ENCODE measurements at regions not wholly inside any gene's neighbourhood (a gene's known extent, or its start where the extent isn't known, plus 50 kb on each side); places are given as distances from the start of the nearest gene placed in this dataset.

DNA sequence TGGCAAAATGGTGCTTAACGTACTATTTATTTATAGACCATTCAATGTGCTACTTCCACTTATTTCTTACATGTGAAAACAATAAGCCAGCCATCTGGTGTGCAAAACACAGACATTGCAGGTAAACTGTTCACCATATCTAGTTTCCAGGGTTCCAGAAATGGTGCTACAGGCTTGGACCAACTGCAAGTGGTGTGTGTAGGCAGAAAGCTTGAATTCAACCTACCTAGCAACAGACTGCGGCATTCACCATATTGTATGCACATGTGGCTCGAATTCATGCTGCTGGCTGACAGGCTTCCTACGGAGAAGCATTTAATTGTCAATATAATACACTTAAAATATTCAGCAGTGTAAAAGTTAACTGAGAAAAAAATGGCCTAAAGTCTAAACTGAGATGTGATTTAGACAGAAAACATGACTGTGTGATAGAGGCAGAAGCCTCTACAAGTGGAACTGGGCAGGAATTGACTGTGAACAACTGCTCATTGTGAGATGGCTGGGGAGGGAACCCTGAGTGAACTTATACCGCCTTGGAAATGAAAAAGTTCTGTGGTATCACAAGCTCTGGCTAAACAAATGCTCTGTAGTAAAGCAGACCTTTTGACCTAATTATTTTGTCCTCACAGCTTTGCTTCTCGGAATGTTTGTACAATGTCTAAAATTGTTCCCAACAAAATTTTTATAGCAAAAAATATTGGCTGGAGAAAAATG lies 434.7 kb downstream of the GRIA2 start:
- DNase-seq = no peak

DNA sequence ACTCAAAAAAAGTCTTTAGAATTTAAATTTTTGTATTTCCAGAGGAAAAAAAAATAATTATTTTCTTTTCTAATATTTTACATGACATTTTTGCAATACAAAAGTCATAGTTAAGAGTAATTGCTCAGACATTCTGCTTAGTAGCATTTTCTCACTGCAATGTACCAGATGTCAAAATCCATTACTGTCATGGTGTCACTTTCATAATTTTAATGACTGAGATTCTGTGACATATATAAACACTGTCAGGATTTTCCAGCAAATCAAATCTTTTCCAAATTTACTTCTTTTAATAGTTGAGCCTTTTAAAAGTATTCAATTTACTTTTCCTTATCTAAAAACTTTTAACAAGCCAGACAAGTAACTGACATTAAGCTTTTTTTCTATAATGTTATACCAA lies 422.7 kb downstream of the GRIA2 start:
- DNase-seq = no peak

GRCh38 chr4:157634057-157634456 lies 413.5 kb downstream of the GRIA2 start:
- DNase-seq = no peak

DNA sequence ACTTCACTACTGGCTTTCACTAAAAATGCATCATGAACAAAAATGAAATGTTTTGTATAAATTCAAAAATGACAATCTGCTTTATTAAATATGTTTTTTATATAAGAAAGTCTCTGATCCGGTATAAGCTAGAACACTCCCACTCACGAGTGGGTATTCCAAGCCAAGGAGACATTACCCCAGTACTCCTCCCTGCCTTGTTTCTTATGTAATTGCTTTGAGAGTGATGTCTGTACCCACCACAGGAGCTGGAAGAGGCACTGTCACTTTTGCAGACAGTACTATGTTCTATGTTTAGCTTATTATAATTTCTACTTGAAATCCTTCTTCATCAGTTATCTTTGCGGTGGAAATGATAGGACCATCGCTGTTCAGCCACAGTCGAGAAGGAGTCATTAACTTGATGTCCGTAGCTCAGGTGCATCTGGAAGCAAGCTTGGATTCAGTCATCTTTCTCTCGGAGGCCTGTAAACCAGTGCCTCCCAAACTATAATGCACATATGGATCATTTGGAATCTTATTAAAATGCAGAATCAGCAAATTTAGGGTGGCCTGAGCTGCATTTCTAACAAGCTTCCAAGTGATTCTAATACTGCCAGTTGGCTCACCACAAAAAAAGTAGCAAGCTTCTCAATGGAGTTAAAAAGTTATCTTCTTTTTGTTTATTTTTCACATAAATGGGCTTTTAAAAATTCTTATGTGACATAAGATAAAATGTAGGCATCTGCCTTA lies 396.4 kb downstream of the GRIA2 start:
- no peak for DNase-seq

DNA sequence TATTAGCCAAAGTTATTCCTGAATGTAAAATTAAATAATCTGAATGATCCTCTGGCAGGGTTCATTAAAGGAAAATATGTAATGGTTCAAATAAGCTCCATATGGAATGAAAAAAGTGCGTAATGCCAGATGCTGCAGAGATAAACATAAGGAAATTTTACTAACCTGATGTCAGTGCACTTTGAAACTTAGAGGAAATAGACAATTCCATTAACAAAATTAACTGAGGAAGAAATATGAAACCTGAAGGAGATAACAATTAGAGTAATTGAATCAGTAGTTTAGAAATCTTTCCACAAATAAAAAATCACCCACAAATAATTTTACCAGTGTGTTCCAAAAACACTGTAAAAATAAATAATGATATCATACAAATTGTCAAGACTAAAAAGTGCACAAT lies 387.5 kb downstream of the GRIA2 start:
- DNase-seq = no peak

- DNase-seq = no peak
Observed at GRCh38 chr4:157600583-157600982, 380.1 kb downstream of the GRIA2 start.

DNA sequence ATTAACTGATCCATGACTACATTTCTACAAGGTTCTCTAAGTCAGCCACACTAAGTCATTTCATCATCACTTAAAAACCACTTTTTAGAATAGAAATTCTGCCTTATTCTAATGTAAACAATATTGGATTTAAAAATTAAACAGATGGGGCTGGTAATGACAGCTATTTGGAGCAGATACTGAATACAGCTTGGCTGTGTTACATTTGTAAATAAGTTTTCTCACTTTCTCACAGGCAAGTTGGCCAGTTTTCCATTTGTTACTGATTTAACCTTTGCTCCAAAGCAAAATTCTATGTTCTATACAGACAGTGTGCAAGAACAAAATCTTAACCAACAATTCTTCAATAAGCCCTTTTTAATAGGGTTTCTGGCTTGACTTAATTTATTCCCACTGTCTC lies 370.7 kb downstream of the GRIA2 start:
- no peak for DNase-seq

- DNase-seq = no peak
Observed at GRCh38 chr4:157590679-157591078, 370.2 kb downstream of the GRIA2 start.

DNA sequence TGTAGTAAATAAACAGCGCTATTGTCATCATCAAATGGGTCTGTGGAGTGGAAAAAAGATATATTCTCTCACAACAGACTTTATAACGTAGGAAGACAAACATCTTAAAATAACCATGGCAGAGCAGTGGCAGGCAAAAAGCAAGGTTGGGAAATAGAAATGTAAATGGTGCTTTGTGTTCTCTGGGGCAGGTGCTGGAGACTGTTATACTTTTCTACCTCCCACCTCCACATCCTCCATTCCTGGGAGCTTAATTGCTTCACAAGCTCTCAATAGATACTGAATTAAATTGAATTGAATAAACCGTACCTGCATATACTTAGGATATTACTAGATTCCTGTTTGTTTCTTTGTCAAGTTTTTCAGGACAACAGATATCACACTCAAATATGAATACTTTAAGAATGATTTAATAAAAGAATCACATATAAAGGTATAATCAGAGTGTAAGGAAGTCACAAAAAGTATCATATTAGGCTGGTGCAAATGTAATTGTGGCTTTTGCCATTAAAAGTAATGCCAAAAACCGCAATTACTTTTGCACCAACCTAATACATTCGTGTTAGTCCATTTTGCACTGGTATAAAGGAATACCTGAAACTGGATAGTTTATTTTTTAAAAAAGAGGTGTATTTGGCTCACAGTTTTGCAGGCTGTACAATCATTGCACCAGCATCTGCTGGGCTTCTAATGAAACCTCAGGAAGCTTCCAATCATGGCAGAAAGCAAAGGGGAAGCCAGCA lies 367.3 kb downstream of the GRIA2 start:
- no peak for DNase-seq

GRCh38 chr4:157582141-157582540 lies 361.6 kb downstream of the GRIA2 start:
- no peak for DNase-seq

GRCh38 chr4:157576671-157577217 lies 356.2 kb downstream of the GRIA2 start:
- no peak for DNase-seq

DNA sequence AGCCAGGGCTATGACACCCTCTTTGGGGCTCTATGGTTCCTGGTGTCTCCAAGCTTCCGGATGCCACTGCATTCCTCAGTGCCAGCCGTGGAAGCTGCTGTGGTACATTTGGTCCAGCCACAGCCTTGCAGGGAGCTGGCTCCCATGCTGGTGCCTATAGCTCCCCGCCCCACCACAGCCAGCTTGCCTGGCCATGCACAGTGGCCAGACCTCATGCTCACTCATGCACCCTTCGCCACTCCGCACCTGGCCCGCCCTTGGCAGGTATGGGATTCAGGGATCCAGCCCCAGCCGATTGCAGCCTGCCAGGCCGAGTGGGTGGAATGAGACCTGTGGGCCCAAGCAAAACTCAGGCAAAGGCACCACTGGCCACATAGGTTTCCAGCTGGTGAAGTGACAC lies 354.8 kb downstream of the GRIA2 start:
- DNase-seq = no peak

DNA sequence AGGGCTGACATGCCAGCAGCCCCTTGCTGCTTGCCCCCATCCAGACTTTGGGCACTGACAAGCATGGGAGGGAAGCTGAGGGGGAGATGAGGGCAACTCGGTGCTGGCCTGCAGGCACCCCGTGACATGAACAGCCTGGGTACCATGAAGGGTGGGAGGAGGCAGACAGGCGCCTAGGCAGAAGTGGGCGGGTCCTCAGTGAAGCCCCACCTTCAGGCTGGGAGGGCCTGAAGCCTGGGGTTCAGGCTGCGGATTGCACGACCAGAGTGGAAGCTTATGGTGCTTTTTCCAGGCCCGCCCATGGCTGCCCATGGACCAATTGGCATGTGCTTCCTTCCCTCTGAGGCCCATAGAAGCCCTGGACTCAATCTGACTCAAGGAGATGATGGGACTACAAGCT lies 354.1 kb downstream of the GRIA2 start:
- no peak for DNase-seq

DNA sequence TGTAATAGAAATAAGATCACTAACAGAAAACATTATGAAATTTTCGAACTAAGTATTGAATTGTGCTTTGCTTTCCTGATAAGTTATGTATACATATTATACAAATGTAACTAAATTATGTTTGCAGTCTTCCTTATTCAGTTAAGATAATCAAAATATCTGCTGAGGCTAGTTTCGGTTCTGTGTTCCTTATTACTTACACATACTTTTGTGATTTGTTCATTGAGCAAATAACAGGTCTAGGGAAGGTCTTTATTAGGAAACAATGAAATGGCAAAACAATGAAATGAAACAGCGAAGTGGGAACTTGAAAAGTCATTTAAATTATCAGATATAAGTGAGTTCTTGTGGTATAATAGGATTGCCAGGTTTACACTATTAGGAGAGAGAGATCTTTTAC lies 352.4 kb downstream of the GRIA2 start:
- no peak for DNase-seq

DNA sequence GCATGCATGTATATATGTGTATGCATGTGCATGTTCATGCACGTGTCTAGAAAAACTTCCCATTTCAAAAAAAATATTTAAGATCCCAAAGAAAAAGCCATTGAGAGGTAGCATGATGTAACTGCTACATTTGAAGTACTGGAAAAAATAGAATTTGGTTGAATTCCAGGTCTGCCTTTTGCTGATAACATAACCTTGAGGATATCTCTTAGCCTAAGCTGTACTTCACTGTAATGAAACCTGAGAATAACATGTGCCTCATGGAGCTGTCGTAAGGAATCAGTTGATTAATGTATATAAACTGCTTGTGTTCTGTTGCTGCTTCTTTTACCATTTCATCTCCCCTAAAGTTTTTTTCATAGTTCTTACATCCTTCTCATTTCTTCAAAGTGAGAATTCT lies 351.8 kb downstream of the GRIA2 start:
- no peak for DNase-seq

- DNase-seq = no peak
Observed at GRCh38 chr4:157564771-157565170, 344.2 kb downstream of the GRIA2 start.

- DNase-seq = no peak
Observed at GRCh38 chr4:157564218-157564617, 343.7 kb downstream of the GRIA2 start.

DNA sequence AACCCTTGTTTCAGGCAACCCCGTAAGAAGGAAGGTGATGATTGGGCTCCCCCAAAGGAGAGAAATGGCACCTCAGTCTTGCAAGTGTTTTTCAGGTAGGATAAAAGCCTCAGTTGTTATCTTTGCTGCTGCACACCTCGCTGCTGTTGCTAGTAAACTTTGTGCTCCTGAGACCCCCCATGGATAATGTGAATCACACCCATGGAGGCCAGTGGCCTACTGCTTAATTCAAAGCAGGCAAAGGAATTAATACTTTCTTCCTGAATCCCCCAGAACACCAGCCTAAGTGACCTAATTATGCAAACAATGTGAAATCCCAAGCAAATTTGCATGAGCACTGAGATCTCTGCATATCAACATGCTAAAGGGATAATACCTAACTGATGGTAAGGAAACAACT lies 337.5 kb downstream of the GRIA2 start:
- DNase-seq = no peak

DNA sequence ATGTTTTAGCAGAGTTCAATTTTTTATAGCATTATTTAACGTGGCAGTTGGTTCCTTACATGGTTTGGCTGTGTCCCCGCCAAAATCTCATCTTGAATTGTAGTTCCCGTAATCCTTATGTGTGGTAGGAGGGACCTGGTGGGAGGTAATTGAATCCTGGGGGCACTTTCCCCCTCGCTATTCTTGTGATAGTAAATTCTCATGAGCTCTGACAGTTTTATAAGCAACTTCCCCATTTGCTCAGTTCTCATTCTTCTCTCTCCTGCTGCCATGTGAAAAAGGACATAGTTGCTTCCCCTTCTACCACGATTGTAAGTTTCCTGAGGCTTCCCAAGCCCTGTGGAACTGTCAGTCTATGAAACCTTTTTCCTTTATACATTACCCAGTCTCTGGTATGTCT lies 329.5 kb downstream of the GRIA2 start:
- no peak for DNase-seq

DNA sequence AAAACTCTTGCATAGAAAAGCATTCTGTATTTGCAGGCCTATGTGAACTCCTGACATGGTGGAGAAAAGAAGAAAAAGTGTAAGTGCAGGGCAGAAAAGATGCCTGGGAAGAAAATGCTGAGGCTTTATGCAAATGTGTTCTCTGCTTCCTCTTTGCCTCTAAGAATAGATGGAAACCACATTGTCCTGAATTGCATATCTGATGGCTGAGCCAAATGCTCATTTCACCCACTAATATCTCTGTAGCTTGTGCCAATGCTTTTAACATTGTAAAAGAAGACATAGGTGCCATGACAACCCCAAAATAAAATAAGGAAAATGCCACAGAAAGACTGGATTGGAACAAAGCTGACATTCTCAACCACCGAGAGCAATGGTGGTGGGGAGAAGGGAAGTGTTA lies 307.4 kb downstream of the GRIA2 start:
- DNase-seq = no peak

DNA sequence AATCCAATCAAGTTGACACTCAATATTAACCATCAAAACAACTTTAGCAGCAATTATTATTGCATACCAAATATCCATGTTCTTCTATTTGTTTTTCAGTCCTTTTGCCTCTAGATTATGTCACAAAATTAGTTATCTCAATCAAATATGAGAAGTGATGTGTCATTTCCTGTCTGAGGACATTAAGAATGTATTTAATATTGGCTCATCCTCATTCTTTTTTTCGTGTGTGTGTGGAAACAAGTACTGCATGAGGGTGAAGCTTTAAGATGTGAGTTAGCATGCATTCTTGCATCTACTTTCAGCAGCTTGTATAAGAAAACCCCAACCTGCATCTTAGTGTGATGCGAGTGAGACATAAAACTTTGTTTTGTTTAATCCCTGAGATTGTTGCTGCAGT lies 301.4 kb downstream of the GRIA2 start:
- DNase-seq = no peak

DNA sequence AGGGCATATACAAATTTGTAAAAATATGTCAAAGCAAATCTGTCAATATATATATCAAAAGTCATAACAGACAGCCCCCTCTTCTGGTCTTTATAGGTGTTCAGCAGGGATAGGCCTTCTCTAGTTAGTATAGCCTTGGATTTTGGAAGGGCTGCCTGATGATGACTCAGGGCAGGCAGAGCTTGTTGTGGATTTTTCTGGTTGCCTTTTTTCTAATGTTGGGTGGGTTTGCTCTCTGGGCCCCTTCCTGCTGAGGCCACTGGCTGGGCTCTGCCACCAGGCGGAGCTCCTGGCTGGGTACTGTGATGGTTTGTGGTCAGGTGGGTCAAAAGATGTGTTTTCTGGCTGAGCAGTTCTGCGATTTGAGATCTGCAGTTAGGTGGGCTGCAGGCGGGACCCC lies 294.2 kb downstream of the GRIA2 start:
- peak; percentile 77 for DNase-seq

DNA sequence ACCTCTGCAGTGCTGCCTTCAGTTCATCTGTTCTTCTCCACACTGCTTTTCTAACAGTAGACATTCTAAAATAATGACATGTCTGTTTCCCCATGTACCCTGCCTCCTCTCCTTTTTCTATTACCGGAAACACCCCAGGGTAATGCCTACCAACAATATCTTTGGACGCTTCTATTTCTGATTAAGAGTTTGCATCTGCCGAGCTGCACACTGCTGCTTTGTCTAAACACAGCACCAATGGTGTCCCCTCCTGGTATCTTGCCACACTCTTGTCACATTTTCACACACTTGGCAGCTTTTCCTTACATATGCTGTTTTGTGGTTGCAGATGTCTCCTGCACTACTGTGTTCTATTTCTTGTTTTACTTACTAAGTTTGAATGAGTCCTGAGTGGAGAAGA lies 288.8 kb downstream of the GRIA2 start:
- DNase-seq = no peak

- DNase-seq = no peak
Observed at GRCh38 chr4:157502656-157503055, 282.1 kb downstream of the GRIA2 start.
